ENCODE measurements at regions not wholly inside any gene's neighbourhood (a gene's known extent, or its start where the extent isn't known, plus 50 kb on each side); places are given as distances from the start of the nearest gene placed in this dataset.

DNA sequence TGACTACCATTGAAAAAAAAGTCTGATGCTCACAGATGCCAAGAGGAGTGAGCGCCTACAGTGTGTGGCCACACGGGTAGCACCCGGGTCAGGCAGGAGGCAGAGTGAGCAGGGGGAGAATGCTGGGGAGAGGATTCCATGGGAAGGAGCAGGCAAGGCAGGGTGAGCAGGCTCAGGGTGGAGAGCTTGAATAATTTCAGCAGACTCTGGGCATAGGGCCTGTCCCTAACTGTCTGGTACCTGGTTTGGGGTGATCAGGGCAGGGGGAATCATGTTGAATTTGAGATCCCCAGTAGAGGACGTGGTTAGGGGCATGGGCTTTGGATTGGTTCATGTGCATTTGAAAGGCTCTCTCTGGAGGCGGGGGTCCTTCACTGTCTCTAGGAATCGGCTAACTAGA lies 51.2 kb upstream of the TLR3 start:
- TF ChIP-seq, protein P1, sequence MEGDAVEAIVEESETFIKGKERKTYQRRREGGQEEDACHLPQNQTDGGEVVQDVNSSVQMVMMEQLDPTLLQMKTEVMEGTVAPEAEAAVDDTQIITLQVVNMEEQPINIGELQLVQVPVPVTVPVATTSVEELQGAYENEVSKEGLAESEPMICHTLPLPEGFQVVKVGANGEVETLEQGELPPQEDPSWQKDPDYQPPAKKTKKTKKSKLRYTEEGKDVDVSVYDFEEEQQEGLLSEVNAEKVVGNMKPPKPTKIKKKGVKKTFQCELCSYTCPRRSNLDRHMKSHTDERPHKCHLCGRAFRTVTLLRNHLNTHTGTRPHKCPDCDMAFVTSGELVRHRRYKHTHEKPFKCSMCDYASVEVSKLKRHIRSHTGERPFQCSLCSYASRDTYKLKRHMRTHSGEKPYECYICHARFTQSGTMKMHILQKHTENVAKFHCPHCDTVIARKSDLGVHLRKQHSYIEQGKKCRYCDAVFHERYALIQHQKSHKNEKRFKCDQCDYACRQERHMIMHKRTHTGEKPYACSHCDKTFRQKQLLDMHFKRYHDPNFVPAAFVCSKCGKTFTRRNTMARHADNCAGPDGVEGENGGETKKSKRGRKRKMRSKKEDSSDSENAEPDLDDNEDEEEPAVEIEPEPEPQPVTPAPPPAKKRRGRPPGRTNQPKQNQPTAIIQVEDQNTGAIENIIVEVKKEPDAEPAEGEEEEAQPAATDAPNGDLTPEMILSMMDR (IDR thresholded peaks at IDR 0.05; ENCODE audit: low read depth, low read length) = no peak
- no peak for TF ChIP-seq EZH2phosphoT487 (IDR thresholded peaks at IDR 0.05; ENCODE audit: low read depth)
